ENCODE measurements at regions not wholly inside any gene's neighbourhood (a gene's known extent, or its start where the extent isn't known, plus 50 kb on each side); places are given as distances from the start of the nearest gene placed in this dataset.
"Not testable (repeated sequence)": the region's sequence is repeated elsewhere in the genome, so short reads cannot be mapped to it uniquely, and the experiment has no call there.

GRCh38 chr12:115799610-115800009 is 477.9 kb downstream of the MED13L start:
- no peaks in the 10 kb centered on the region for H3K9me3 Mint-ChIP-seq (ENCODE audit: low read depth)

GRCh38 chr12:115798309-115798917 is 479.1 kb downstream of the MED13L start:
- Mint-ChIP-seq H3K27me3 (peaks cover 9% of the 10 kb centered on the region), H3K9me3 (ENCODE audit: low read depth) (no peaks in the 10 kb centered on the region)
- no peak for DNase-seq (ENCODE audit: low spot score, unreplicated experiment)

More at GRCh38 chr12:115799610-115800009, 477.9 kb downstream of the MED13L start:
- Mint-ChIP-seq H3K36me3 (ENCODE audit: insufficient read depth) (no peaks in the 10 kb centered on the region), H3K4me3 (ENCODE audit: low read depth) (no peak overlapping the region), H3K27ac (peak overlapping the region; percentile 51), H3K4me1 (ENCODE audit: low read depth) (peaks cover 16% of the 10 kb centered on the region), H3K27me3 (peaks cover 9% of the 10 kb centered on the region)
- no peak for TF ChIP-seq CTCF (IDR thresholded peaks at IDR 0.05; ENCODE audit: unreplicated experiment)
- no peak for DNase-seq (ENCODE audit: low spot score, unreplicated experiment)

GRCh38 chr12:115794659-115795081 is 482.8 kb downstream of the MED13L start:
- Mint-ChIP-seq H3K4me3 (ENCODE audit: low read depth) (no peak overlapping the region), H3K9me3 (ENCODE audit: low read depth) (no peaks in the 10 kb centered on the region), H3K36me3 (ENCODE audit: insufficient read depth) (no peaks in the 10 kb centered on the region), H3K4me1 (ENCODE audit: low read depth) (peaks cover 18% of the 10 kb centered on the region), H3K27me3 (peaks cover 14% of the 10 kb centered on the region), H3K27ac (no peak overlapping the region)
- TF ChIP-seq CTCF (IDR thresholded peaks at IDR 0.05; ENCODE audit: unreplicated experiment) = no peak
- DNase-seq (ENCODE audit: low spot score, unreplicated experiment) = no peak

More at GRCh38 chr12:115798309-115798917, 479.1 kb downstream of the MED13L start:
- Mint-ChIP-seq H3K27ac (no peak overlapping the region), H3K36me3 (ENCODE audit: insufficient read depth) (no peaks in the 10 kb centered on the region), H3K4me1 (ENCODE audit: low read depth) (peaks cover 21% of the 10 kb centered on the region), H3K4me3 (ENCODE audit: low read depth) (no peak overlapping the region)
- no peak for TF ChIP-seq CTCF (IDR thresholded peaks at IDR 0.05; ENCODE audit: unreplicated experiment)

GRCh38 chr12:115791331-115791730 is 486.2 kb downstream of the MED13L start:
- Mint-ChIP-seq H3K4me3 (ENCODE audit: low read depth) (no peak overlapping the region), H3K4me1 (ENCODE audit: low read depth) (peaks cover 14% of the 10 kb centered on the region), H3K27ac (no peak overlapping the region), H3K27me3 (peaks cover 15% of the 10 kb centered on the region), H3K9me3 (ENCODE audit: low read depth) (no peaks in the 10 kb centered on the region), H3K36me3 (ENCODE audit: insufficient read depth) (no peaks in the 10 kb centered on the region)
- no peak for TF ChIP-seq CTCF (IDR thresholded peaks at IDR 0.05; ENCODE audit: unreplicated experiment)
- DNase-seq (ENCODE audit: low spot score, unreplicated experiment) = no peak

- H3K27ac Mint-ChIP-seq = no peak overlapping the region
- DNase-seq (ENCODE audit: low spot score, unreplicated experiment) = no peak
- no peak overlapping the region for H3K4me3 Mint-ChIP-seq (ENCODE audit: low read depth)
- no peaks in the 10 kb centered on the region for H3K36me3 Mint-ChIP-seq (ENCODE audit: insufficient read depth)
- H3K4me1 Mint-ChIP-seq (ENCODE audit: low read depth) = peaks cover 12% of the 10 kb centered on the region
- peaks cover 13% of the 10 kb centered on the region for H3K27me3 Mint-ChIP-seq
- TF ChIP-seq CTCF (IDR thresholded peaks at IDR 0.05; ENCODE audit: unreplicated experiment) = no peak
- H3K9me3 Mint-ChIP-seq (ENCODE audit: low read depth) = no peaks in the 10 kb centered on the region
Measured at GRCh38 chr12:115790526-115790925, 487.0 kb downstream of the MED13L start.

- not testable (repeated sequence) for H3K27me3 Mint-ChIP-seq; DNase-seq (ENCODE audit: low spot score, unreplicated experiment); H3K9me3 Mint-ChIP-seq (ENCODE audit: low read depth); H3K4me1 Mint-ChIP-seq (ENCODE audit: low read depth); H3K27ac Mint-ChIP-seq; H3K4me3 Mint-ChIP-seq (ENCODE audit: low read depth); H3K36me3 Mint-ChIP-seq (ENCODE audit: insufficient read depth)
Measured at GRCh38 chr12:115786490-115786889, 491.0 kb downstream of the MED13L start.
